Fibroblast of pulmonary artery (primary cell): ENCODE measurements at regions not wholly inside any gene's neighbourhood (a gene's known extent, or its start where the extent isn't known, plus 50 kb on each side); places are given as distances from the start of the nearest gene placed in this dataset.
"Not testable (repeated sequence)": the region's sequence is repeated elsewhere in the genome, so short reads cannot be mapped to it uniquely, and the experiment has no call there.

ENCODE experiments used
- DNase-seq: peaks from one replicate; pipeline ENCODE4 v3.0.0-alpha.2; 2010; ENCODE audit warnings: low read depth
- H3K4me3 ChIP-seq: replicated peaks from 2 replicates; pipeline ENCODE4 v1.5.1; 2011; ENCODE audit warnings: low read depth, mild to moderate bottlenecking, control low read depth, low read length, moderate library complexity
- TF ChIP-seq, protein P1 (sequence below): IDR thresholded peaks from 2 replicates; pipeline ENCODE4 v1.5.1; 2011; ENCODE audit warnings: mild to moderate bottlenecking, control low read depth, low read length, inconsistent platforms; ENCODE audit errors: missing control alignments

DNA sequence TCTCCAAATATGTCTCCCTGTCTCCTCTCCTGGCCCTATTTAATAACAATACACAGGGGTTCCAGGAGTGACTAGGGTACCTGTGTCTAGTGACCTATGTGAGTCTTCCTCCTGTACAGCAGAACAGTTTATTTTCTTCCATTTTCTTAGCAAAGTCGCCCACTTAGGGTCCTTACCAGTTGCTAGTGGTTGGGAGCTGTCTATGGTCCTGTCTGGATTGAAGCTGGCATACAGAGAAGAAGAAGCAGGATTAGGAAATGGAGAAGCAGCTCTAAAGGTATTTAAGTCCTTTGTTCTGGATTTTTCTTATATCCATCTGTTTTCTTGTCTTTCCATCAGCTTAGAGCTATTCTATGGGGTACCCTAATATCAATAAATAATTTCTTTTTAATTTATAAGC is 587.1 kb upstream of the CPEB2 start:
- no peak overlapping the region for H3K4me3 ChIP-seq
- DNase-seq, result peak; percentile 67
- TF ChIP-seq, protein P1, sequence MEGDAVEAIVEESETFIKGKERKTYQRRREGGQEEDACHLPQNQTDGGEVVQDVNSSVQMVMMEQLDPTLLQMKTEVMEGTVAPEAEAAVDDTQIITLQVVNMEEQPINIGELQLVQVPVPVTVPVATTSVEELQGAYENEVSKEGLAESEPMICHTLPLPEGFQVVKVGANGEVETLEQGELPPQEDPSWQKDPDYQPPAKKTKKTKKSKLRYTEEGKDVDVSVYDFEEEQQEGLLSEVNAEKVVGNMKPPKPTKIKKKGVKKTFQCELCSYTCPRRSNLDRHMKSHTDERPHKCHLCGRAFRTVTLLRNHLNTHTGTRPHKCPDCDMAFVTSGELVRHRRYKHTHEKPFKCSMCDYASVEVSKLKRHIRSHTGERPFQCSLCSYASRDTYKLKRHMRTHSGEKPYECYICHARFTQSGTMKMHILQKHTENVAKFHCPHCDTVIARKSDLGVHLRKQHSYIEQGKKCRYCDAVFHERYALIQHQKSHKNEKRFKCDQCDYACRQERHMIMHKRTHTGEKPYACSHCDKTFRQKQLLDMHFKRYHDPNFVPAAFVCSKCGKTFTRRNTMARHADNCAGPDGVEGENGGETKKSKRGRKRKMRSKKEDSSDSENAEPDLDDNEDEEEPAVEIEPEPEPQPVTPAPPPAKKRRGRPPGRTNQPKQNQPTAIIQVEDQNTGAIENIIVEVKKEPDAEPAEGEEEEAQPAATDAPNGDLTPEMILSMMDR, result no peak

DNA sequence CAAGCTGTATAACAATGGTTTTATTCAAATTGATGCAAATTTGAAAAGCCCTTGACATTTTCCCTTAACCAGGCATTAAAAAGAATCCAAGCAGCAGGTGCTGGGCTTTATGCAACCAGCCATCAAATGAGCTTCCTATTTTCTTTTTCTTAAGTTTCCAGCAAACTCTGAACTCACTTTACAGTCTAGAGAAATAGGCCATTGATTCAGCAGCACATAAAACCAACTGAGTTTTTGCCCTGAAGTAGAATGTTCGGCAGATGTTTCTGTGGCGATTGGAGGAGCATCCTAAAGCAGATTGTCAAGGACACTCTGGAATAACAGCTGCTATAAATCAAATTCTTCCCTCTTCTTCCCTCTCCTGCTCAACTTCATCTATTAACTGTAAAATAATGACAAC is 582.8 kb upstream of the CPEB2 start:
- TF ChIP-seq, protein P1, result no peak
- H3K4me3 ChIP-seq, result no peak overlapping the region
- no peak for DNase-seq

DNA sequence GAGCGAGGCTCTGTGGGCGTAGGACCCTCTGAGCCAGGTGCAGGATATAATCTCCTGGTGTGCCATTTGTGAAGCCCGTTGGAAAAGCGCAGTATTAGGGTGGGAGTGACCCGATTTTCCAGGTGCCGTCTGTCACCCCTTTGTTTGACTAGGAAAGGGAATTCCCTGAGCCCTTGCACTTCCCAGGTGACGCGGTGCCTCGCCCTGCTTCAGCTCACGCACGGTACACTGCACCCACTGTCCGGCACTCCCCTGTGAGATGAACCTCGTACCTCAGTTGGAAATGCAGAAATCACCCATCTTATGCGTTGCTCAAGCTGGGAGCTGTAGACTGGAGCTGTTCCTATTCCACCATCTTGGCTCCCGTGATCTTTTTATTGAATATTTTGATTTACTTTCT is 576.0 kb upstream of the CPEB2 start:
- not testable (repeated sequence) for DNase-seq, H3K4me3 ChIP-seq

DNA sequence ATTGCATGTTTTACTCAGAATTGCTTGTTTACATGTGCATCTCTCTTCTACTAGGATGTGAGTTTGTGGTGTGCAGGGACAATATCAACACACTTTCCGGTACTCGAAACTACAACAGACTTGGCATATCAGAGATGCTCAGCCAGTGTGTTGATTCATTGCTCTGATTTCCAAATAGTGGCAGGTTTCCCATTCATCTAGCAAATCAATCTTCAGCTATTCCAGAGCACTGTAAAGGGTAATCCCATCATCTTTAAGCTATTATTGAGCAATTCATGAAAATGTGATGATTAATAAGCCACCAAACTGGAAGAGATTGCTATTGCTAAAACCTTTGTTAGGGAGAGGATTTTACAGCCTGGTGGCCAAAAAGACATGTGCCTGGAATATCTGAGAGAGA is 574.2 kb upstream of the CPEB2 start:
- H3K4me3 ChIP-seq, result no peak overlapping the region
- DNase-seq, result no peak
- TF ChIP-seq, protein P1, result no peak

DNA sequence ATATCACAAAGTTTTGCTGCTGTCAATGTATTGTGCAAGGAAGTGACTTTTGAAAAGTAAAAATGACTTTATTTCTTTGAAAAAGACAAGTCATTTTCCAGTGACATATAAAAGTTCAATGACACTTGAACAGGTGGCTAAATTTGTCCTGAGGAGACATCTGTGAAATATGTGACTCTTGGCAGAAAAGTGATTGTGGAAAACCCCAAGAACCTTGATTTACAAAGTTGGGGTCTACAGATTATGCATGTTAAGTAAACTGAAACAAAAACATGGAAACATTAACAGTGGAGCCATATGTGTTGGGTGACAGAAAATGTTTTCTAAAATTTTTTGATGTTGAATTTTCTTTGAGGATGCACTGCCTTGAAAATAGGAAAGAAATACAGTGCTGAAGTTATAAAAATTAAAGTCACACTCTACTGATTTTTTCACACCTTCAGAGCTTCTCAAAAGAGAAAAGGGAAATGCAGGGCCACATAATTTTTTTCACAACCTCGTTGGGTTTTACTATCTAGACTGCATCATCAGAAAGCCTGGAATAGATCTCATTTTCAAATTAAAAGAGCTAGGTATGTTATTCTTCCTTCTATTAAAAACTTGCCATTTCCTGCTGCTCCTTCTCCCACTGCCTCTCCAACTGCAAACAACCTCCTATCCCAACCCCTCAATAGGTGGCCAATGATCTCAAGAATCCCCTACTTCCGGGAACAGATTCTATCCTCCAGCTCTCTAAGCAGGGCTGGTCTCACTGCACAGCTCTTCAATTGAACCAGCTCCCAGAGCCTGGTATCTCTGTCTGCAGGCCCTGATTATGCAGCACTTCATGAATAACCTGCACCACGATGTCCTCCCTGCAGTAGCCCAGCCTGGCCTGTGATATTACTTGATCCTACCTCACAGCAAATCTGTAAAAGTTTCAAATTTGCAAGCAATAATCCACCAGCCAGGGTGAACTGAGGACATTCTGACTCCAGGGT is 570.8 kb upstream of the CPEB2 start:
- TF ChIP-seq, protein P1, result no peak
- H3K4me3 ChIP-seq, result no peak overlapping the region
- no peak for DNase-seq

DNA sequence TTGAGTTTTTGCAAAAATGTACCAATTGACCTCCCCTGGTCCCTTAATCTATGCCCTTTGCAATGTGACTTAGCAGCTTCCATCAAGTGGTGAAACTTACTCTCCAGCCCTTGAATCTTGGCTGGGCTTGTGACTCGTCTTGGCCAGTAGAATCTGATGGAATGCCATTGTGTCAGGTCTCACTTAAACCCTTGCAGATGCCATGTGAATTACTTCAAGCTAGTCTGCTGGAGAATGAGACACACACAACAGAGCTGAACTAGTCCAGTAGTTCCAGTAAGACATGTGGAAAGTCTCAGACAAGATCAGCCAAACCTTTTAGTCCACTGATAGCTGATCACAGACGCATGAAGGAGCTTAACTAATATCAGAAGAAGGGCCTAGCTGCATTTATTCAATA is 567.8 kb upstream of the CPEB2 start:
- TF ChIP-seq, protein P1, result no peak
- H3K4me3 ChIP-seq, result no peak overlapping the region
- DNase-seq, result no peak

DNA sequence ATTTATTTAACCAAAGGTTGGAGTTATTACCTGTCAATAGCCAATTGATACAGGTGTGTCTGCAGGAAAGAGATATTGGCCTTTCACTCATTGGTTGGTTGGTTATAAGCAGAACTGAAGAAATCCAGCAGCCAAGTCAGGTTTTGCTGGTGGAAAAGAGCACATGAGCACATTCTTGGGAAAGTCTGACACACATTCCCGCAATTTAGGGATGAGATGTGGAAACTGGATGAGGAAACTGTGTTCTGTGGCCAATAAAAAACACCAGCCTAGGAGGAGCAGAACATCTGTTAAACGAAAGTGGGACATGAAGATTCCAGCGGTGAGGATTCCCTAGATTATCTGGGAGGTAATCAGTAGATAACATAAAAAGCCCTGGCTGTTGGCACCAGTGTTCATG is 567.4 kb upstream of the CPEB2 start:
- no peak overlapping the region for H3K4me3 ChIP-seq
- TF ChIP-seq, protein P1, result no peak
- DNase-seq, result no peak
